Astrocyte of the cerebellum (primary cell): ENCODE measurements at regions not wholly inside any gene's neighbourhood (a gene's known extent, or its start where the extent isn't known, plus 50 kb on each side); places are given as distances from the start of the nearest gene placed in this dataset.
A peak's percentile ranks its signal among the peaks of the same experiment; 100 is the strongest.
"Not testable (repeated sequence)": the region's sequence is repeated elsewhere in the genome, so short reads cannot be mapped to it uniquely, and the experiment has no call there.

Experiments
- DNase-seq: peaks from one replicate; pipeline ENCODE4 v3.0.0-alpha.2; 2011; ENCODE audit warnings: low read depth
- H3K4me3 ChIP-seq: 2 replicates; pipeline ENCODE4 v1.5.1; 2011; ENCODE audit warnings: mild to moderate bottlenecking, low read depth, low read length, moderate library complexity
- in situ Hi-C: cut with HindIII; loops from 2 replicates; pipeline ENCODE4 v1.10.0; 2017; ENCODE audit warnings: low sequenced_read_pairs
- TF ChIP-seq, protein P1 (sequence below): IDR thresholded peaks from 2 replicates; pipeline ENCODE4 v1.5.1; 2012; ENCODE audit warnings: low read length, low read depth, moderate library complexity, mild to moderate bottlenecking; ENCODE audit errors: missing control alignments

DNA sequence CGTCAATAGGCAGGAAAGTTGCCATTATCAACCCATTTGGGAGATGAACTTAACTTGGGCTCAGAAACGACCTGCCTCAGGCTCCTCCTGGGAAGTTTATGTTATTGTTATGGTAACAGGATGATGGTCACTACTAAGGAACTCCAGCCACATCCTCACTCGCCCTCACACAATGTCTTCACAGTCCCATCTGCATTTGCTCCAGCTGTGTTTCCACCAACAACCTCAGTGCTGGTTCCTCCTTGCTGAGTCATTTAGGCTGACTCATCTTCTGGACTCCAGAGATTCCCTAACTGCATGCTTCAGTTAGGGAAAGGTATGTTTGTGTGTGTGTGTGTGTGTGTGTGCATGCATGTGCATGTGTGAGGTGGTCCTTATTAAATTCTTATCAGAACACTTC, 293.4 kb upstream of the BOD1L1 start:
- no peak overlapping the region for H3K4me3 ChIP-seq
- in situ Hi-C loops, result loop anchor here (5.0 kb wide), 1 partner anchor 61 kb away; no protein-coding TSS in a partner anchor
- DNase-seq, result peak; percentile 99
- TF ChIP-seq, protein P1, sequence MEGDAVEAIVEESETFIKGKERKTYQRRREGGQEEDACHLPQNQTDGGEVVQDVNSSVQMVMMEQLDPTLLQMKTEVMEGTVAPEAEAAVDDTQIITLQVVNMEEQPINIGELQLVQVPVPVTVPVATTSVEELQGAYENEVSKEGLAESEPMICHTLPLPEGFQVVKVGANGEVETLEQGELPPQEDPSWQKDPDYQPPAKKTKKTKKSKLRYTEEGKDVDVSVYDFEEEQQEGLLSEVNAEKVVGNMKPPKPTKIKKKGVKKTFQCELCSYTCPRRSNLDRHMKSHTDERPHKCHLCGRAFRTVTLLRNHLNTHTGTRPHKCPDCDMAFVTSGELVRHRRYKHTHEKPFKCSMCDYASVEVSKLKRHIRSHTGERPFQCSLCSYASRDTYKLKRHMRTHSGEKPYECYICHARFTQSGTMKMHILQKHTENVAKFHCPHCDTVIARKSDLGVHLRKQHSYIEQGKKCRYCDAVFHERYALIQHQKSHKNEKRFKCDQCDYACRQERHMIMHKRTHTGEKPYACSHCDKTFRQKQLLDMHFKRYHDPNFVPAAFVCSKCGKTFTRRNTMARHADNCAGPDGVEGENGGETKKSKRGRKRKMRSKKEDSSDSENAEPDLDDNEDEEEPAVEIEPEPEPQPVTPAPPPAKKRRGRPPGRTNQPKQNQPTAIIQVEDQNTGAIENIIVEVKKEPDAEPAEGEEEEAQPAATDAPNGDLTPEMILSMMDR, result no peak

DNA sequence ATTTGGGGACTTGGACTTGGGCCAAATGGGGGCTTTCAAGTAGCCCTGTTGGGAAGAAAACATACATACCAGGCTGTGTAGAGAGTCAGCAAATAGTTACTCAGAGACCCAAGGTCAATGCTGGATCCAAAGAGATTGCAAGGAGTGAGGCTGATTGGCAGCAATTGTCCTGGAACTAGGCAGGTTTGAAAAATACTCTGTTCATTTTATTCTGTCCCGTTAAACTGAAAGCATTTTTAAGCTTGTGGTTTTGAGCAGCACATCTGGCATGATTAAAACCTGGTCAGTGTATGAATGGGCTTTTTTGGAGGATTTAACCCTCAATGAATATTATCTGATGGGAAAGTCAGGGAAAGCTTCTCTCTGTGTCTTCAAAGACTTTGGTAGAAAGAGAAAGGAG, 294.3 kb upstream of the BOD1L1 start:
- TF ChIP-seq, protein P1, result no peak
- H3K4me3 ChIP-seq, result no peak overlapping the region
- DNase-seq, result peak; percentile 36
- in situ Hi-C loops, result loop anchor here (5.0 kb wide), 1 partner anchor 60 kb away; no protein-coding TSS in a partner anchor

DNA sequence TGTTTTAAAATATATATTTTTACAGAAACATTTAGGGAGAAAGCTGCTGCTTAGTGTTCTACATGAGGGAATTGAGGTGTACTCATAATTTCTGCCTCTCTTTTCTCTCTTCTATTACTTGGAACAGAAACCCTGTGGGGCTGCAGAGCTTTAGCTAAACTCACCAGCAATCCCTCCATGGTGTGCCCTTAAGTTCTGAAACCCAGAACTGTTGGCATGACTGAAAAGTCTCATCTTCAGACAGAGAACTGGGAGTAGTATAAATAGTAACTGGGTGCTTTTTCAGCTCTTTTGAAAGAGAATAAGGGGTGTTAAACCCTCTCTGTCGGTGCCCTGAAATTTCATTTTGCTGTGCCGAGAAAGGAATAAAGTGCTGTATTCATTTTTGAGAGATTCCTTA, 294.9 kb upstream of the BOD1L1 start:
- TF ChIP-seq, protein P1, result no peak
- DNase-seq, result no peak
- in situ Hi-C loops, result loop anchor here (5.0 kb wide), 1 partner anchor 60 kb away; no protein-coding TSS in a partner anchor

DNA sequence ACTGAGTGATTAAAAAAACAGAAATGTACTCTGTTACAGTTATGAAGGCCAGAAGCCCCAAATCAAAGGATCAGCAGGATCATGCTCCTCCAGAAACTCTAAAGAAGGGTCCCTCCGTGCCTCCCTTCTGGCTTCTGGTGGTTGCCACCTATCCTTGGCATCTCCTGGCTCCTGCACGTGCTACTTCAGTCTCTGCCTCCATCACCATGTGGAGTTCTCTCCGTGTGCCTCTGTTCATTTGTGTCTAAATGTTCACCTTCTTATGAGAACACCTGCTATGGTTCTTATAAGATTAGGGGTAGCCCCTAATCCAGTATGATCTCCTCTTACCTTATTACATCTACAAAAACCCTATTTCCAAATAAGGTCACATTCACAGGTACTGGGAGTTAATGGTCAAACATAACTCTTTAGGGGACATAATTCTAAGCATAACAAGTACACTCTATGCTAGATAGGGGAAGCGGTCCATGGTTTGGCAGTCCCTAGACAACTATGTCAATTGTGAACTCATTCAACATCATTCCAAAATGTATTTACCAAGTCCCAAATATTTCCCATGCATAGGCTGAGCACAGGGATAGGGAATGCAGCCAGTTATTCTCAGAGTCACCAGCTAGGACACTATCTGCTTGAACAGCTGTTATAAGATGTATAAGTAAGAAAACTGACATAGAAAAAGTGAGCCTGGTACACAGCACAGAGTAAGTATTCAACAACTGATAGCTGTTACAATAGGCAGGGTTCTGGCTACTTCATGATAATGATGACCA, 295.5 kb upstream of the BOD1L1 start:
- TF ChIP-seq, protein P1, result no peak
- no peak overlapping the region for H3K4me3 ChIP-seq
- DNase-seq, result no peak
- in situ Hi-C loops, result loop anchor here (5.0 kb wide), 1 partner anchor 59 kb away; no protein-coding TSS in a partner anchor

More for the DNA sequence above, 294.9 kb upstream of the BOD1L1 start:
- no peak overlapping the region for H3K4me3 ChIP-seq

DNA sequence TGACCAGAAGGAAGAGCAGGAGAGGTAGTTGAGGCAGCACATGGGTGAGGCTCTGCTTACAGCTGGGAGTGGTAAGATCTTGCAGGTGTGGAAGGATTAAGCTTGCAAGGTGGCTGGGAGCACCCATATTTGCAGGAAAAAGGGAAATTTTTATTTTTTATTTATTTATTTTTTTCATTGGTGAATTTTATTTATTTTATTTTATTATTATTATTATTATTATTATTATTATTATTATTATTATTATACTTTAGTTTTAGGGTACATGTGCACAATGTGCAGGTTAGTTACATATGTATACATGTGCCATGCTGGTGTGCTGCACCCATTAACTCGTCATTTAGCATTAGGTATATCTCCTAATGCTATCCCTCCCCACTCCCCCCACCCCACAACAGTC, 297.4 kb upstream of the BOD1L1 start:
- not testable (repeated sequence) for DNase-seq, H3K4me3 ChIP-seq
- in situ Hi-C loops, result loop anchor here (5.0 kb wide), 1 partner anchor 57 kb away; no protein-coding TSS in a partner anchor

DNA sequence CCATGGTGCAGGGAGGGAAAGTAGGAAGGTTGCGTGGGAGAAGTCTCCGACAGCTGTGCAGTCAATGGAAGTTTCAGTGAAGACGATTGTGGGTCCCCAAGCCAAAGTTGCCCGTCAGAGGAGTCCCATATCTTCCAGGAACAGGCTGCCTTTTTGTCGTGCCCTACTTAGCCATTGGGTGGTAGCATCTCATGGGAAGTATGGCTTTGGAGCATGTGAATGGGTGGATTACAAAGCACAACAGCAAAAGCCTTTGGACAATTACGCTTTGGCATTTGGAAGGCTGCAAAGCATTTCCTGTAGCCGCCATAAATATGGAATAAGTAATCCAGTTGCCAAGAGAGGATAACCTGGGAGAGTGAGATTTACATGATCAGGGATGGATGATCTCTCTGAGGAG, 300.7 kb upstream of the BOD1L1 start:
- H3K4me3 ChIP-seq, result no peak overlapping the region
- in situ Hi-C loops, result no loop called here
- TF ChIP-seq, protein P1, result no peak
- DNase-seq, result no peak

DNA sequence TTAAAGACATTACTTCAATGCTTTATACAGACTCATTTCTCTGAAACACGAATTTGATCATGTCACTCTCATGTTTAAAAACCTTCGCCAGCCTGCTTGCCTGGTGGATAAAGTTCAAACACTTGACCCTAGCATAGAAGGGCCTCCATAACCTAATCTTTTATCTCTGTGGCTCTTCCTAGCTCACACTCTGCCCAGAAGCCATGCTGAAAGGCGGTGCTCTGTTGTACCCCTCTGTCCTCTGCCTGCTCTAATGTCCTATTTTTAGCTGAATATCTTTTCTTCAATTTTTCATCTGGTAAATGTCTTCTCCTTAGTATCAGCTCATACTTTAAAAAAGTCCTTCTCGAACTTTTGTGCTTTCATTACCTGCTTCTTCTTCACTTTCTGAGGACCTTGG, 302.6 kb upstream of the BOD1L1 start:
- no peak overlapping the region for H3K4me3 ChIP-seq
- in situ Hi-C loops, result no loop called here
- DNase-seq, result no peak

More for the DNA sequence above, 302.6 kb upstream of the BOD1L1 start:
- TF ChIP-seq, protein P1, result no peak
